ENCODE measurements at regions not wholly inside any gene's neighbourhood (a gene's known extent, or its start where the extent isn't known, plus 50 kb on each side); places are given as distances from the start of the nearest gene placed in this dataset.
A peak's percentile ranks its signal among the peaks of the same experiment; 100 is the strongest.

DNA sequence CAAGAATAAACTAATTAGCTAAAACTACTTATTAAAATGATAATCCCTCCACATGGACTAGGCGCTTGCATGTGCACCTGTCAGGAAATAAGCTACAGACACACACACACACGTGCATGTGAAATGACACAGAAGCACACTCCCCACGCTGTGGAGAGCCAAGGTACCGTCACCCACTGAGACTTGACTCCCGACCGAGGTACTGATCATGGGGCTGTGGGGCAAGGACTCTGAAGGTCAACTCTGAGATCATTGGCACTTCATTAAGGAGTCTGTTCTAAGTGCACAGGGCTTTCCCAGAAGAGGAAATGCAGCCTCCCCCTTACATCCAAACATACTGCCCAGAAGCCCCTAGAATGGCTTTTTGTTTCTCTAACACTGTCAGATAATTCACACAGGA, 264.4 kb upstream of the WWC1 start:
- intact Hi-C loops (cut with DNase I) = no loop called here
- Histone ChIP-seq H3K9me3 (no peaks in the 10 kb centered on the region), H3K4me3 (no peak overlapping the region), H3K27ac (no peak overlapping the region), H3K36me3 (no peaks in the 10 kb centered on the region), H3K27me3 (no peaks in the 10 kb centered on the region), H3K4me1 (no peaks in the 10 kb centered on the region)
- FAIRE-seq (no peak), DNase-seq (no peak), ATAC-seq (no peak)
- 45 to 60% methylated on average over 6 of the region's 6 CpGs for WGBS, 2 donors
- TF ChIP-seq, protein P1, sequence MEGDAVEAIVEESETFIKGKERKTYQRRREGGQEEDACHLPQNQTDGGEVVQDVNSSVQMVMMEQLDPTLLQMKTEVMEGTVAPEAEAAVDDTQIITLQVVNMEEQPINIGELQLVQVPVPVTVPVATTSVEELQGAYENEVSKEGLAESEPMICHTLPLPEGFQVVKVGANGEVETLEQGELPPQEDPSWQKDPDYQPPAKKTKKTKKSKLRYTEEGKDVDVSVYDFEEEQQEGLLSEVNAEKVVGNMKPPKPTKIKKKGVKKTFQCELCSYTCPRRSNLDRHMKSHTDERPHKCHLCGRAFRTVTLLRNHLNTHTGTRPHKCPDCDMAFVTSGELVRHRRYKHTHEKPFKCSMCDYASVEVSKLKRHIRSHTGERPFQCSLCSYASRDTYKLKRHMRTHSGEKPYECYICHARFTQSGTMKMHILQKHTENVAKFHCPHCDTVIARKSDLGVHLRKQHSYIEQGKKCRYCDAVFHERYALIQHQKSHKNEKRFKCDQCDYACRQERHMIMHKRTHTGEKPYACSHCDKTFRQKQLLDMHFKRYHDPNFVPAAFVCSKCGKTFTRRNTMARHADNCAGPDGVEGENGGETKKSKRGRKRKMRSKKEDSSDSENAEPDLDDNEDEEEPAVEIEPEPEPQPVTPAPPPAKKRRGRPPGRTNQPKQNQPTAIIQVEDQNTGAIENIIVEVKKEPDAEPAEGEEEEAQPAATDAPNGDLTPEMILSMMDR (IDR thresholded peaks at IDR 0.05) = no peak

DNA sequence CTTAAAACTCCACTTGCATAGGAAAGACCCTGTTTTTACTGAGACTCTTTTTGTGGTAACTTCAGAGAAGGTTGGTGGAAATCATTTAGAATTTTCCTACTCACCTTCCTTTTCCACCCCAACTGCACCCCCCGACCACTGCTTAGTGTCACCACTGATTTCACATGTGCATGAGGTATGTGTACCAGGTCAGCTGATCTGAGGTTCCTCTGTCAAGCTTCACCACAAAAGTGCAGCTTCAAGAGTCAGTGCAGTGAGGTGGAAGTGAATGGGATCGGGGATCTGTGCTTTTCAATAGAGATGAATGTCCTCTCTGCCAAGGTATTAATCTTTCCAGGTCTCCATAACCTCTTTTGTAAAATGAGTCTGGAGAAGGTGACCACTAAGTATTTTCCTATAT, 260.5 kb upstream of the WWC1 start:
- H3K4me1 ChIP-seq = no peaks in the 10 kb centered on the region
- no peaks in the 10 kb centered on the region for H3K27me3 ChIP-seq
- 58 to 63% methylated on average over 2 of the region's 2 CpGs for WGBS, 2 donors
- intact Hi-C loops (cut with DNase I) = no loop called here
- H3K27ac ChIP-seq = no peak overlapping the region
- TF ChIP-seq, protein P1 (IDR thresholded peaks at IDR 0.05) = no peak
- H3K4me3 ChIP-seq = no peak overlapping the region
- DNase-seq = no peak
- no peaks in the 10 kb centered on the region for H3K36me3 ChIP-seq
- no peak for ATAC-seq
- no peak for FAIRE-seq
- H3K9me3 ChIP-seq = no peaks in the 10 kb centered on the region

DNA sequence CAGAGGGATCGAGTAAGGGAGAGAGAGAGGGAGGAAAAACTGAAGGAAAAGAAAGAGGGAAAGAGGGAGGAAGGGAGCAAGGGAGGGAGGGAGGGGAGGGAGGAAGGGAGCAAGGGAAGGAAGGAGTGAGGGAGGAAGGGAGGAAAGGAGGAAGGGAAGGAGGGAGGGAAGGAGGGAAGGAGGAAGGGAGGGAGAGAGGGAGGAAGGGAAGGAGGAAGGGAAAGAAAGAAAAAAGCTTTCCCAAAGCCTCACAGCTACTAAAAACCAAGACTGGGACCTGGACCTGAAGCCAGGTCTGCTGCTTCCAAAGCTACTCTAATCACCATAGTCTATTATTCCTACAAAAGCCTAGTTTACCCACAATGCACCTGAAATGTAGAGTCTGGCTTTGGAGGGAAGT, 259.8 kb upstream of the WWC1 start:
- H3K27me3 ChIP-seq = no peaks in the 10 kb centered on the region
- no peak overlapping the region for H3K27ac ChIP-seq
- TF ChIP-seq, protein P1 (IDR thresholded peaks at IDR 0.05) = no peak
- H3K4me3 ChIP-seq = no peak overlapping the region
- no peak for FAIRE-seq
- 56 to 67% methylated on average over 1 of the region's 1 CpG for WGBS, 2 donors
- DNase-seq = no peak
- intact Hi-C loops (cut with DNase I) = no loop called here
- H3K4me1 ChIP-seq = no peaks in the 10 kb centered on the region
- ATAC-seq = no peak
- H3K9me3 ChIP-seq = no peaks in the 10 kb centered on the region
- no peaks in the 10 kb centered on the region for H3K36me3 ChIP-seq

DNA sequence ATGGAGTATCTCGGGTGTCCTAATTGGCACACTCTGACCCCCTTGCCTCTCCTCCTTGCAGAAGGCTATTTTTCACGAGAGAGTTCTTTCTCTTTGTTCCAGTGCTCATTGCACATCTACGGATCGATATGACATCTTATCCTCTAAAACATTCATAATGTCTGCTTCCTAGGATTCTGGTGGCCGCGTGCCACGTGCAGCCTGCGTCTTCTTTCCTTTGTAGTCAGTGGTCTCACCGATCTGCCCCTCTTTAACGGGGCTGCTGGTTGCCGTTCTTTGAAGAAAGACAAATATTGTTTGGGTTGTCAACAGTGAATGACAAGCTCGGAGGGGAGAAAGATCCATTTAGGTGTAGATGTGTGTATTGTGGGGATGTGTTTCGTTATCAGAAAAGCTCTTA, 252.4 kb upstream of the WWC1 start:
- Histone ChIP-seq H3K4me3 (no peak overlapping the region), H3K4me1 (no peaks in the 10 kb centered on the region), H3K27me3 (no peaks in the 10 kb centered on the region), H3K27ac (no peak overlapping the region), H3K9me3 (no peaks in the 10 kb centered on the region), H3K36me3 (no peaks in the 10 kb centered on the region)
- FAIRE-seq = no peak
- intact Hi-C loops (cut with DNase I) = no loop called here
- 31 to 32% methylated on average over 13 of the region's 13 CpGs for WGBS, 2 donors
- no peak for ATAC-seq
- TF ChIP-seq, protein P1 (IDR thresholded peaks at IDR 0.05) = no peak
- DNase-seq = no peak

DNA sequence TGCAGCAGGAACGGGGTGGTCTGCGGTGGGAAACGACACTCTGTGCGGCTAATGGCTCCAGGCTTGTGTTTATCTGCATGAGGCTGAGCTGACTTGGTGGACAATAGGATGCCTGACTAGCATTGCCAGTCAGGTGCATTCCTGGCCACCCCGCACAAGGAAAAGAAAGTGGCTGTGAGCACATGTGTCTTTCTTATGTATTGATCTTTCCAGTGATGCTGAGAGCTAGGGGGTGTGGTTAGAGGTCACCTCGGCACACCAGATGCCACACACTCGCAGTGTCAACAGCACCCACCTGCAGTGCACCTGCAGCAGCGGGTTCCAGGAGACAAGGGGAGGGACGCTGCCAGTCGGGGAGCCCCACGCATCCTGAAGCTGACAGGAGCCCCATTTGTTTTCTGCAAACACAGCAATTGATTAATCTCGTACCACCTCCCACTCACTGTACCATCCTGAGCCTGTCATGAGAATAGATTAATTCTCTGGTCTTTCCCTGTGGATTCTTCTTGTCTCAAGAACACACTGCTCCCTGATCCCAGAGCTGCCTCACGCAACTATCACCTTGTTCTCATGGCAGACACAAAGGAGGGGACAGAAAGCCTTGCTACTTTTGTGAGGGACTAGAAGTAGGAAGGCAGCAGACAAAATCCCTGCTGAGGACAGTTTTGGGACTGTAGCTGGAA, 251.7 kb upstream of the WWC1 start:
- Histone ChIP-seq H3K27ac (no peak overlapping the region), H3K4me3 (no peak overlapping the region), H3K9me3 (no peaks in the 10 kb centered on the region), H3K4me1 (no peaks in the 10 kb centered on the region), H3K36me3 (no peaks in the 10 kb centered on the region), H3K27me3 (no peaks in the 10 kb centered on the region)
- DNase-seq (peak in 1 of 6 donors; percentile 4), FAIRE-seq (no peak), ATAC-seq (peak in 3 of 4 donors; percentile 43 to 66 (median 65))
- intact Hi-C loops (cut with DNase I) = no loop called here
- TF ChIP-seq, protein P1 (IDR thresholded peaks at IDR 0.05) = no peak
- 11 to 14% methylated on average over 13 of the region's 13 CpGs for WGBS, 2 donors

All from pancreas (tissue), 10 donors.